HG03558 (cell line): ENCODE measurements at regions not wholly inside any gene's neighbourhood (a gene's known extent, or its start where the extent isn't known, plus 50 kb on each side); places are given as distances from the start of the nearest gene placed in this dataset.
"Not testable (repeated sequence)": the region's sequence is repeated elsewhere in the genome, so short reads cannot be mapped to it uniquely, and the experiment has no call there.

Source experiments
- ATAC-seq: cut with Tn5 transposase; IDR thresholded peaks from one replicate; pipeline ENCODE4 v1.9.1; 2021; ENCODE audit warnings: moderate number of reproducible peaks; ENCODE audit not compliant: unreplicated experiment; ENCODE audit errors: extremely low read depth

DNA sequence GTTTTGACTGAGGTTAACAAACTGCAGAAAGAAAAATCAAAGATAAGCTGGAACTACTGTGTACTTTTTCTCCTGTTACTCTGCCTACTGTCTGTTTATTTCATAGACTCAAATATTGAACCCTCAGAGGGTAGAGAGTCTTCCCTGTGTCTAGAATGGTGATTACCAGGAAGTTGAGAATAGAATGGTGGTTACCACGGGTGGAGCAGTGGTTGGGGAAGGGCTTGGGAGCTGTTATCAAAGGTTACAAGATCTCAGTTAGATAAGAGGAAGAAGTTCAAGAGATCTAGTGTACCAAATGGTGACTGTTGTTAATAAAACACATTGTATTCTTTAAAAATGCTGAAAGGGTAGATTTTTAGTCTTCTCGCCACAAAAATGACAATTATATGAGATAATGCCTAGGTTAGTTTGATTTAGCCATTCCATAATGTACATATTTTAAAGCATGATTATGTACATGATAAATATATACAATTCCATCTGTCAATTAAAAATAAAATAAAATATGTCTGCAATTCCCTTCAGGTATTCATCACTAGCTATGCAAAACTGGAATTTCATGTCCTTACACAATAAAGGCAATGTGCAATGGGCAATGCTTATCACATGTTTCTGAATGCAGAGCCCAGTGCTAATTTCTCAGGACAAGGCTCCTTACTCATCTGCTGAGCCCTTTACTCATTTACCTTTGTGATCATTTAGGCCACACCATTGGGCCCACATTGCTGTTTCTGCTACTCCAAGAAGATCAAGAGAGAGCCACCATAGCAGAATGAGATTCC lies 474.3 kb upstream of the CAMK1G start:
- ATAC-seq = no peak

DNA sequence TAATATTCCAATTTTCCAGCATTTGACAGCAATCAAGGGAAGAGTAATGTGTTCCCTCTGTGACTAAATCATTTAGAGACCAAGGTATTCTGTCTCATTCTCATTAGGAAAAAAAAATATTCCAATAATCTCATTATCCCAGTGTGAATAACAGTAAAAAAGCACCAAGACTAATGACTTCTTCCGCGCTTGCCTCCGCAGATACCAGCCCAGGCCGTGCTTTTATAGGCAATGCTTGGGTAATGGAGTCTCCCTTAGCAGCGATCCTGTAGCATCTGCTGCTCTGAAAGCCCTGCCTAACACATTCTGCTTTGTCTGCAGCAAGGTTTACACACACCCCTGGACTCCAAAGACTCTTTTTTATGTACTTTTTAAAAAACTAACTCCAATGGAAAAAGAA lies 470.0 kb upstream of the CAMK1G start:
- ATAC-seq = no peak

DNA sequence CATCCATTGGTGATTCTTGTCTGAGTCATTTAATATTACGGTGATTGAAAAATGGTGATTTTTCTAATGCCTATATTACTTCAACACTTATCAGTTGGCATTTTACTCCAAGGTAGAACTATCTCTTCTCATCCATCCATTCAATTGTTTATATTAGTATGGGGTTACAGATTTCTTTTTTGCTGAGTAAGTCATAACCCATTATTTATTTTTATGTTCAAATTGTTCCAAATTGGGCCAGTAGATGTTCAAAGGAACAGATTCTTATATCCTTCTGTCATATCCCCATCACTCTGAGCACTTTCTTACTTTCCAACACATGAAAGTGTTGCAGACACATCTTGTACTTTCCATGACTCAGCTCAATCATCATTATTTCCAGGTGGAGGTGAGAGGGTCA lies 466.8 kb upstream of the CAMK1G start:
- no peak for ATAC-seq

DNA sequence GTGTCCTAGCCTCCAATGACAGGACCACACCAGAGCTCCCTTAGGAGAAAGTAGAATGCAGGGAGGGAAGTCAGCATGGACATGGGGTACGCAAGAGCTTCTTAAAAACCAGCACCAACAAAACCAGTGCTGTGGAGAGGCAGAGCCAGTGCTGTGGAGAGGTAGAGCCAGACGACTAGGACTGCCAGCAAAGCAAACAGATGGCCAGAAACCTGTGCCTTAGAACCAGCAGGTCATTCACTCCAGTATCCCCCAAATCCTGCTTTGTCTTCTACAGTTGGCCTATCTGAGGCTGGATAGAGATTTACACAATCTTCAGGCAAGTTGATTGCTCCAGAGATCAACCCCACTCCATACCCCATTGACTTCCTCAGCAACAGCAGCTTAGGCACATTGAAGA lies 459.9 kb upstream of the CAMK1G start:
- ATAC-seq = no peak

DNA sequence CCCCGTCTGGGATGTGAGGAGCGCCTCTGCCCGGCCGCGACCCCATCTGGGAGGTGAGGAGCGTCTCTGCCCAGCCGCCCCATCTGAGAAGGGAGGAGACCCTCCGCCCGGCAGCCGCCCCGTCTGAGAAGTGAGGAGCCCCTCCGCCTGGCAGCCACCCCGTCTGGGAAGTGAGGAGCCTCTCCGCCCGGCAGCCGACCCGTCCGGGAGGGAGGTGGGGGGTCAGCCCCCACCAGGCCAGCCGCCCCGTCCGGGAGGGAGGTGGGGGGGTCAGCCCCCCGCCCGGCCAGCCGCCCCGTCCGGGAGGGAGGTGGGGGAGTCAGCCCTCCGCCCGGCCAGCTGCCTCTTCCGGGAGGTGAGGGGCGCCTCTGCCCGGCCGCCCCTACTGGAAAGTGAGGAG lies 454.4 kb upstream of the CAMK1G start:
- not testable (repeated sequence) for ATAC-seq

DNA sequence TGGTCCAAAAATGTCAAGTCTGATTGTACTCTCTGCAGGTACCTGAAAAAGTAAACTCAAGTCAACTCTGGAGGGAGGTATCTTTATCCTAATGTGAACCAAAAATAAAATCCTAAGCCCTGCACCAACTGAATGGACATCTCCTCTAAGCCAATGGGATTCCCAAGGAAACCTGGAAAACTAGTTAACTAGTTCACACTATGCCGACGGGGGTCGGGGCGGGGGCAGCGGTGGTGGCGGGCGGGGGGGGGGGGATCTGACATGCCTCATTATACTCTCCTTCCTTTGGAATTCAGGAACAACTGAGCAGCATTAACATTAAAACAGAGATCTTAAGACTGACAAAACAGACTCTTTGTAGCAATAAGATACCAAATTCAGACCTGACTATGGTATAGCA lies 452.6 kb upstream of the CAMK1G start:
- ATAC-seq = no peak

DNA sequence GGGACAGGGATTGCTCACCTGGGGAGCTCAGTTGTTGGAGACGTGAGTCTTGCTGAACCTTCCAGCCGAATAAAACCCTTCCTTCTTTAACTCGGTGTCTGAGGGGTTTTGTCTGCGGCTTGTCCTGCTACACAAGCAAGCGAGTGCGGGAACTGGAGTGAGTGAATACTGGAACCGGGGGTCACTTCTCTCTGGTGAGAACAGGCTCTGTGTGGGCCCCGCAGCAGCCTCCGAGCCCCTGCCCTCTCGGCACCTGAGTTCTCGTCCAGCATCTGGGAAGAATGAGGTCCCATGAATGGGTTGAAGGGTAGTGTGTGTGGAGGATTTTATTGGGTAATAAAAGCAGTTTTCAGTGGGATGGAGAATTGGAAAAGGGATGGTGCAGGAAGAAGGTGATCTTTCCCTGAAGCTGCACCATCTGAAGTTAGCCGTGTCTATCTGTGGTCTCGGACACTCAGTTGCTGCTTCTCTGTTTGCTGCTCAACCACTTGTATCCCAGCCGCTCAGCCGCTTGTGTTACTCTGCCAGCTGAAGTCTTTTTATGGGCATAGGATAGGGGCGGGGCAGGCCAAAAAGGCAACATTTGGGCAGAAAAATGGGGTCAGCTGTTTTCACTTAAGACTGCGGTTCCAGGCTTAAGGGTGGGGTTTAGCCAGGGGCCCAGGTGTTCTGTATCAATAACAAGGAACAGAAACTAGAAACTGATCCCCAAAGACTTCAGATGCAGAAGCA lies 450.6 kb upstream of the CAMK1G start:
- ATAC-seq = no peak

DNA sequence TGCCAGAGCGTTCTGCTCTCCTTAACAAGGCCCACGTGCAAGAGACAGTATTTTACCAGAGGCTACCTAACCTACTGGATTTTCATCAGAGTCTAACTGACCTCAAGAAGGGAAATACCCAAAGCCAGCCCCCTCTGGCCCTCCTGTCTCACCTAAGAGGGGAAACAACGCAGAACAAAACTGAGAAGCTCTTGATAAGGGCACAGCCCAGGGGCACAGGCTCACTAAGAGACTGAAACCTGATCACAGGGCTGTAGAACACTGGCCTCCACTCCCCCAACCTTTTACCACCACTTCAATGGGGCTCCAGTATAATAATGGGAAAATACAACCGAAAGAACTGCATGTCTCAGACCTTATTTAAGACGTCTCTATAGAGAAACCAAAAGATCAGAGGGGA lies 449.5 kb upstream of the CAMK1G start:
- no peak for ATAC-seq

DNA sequence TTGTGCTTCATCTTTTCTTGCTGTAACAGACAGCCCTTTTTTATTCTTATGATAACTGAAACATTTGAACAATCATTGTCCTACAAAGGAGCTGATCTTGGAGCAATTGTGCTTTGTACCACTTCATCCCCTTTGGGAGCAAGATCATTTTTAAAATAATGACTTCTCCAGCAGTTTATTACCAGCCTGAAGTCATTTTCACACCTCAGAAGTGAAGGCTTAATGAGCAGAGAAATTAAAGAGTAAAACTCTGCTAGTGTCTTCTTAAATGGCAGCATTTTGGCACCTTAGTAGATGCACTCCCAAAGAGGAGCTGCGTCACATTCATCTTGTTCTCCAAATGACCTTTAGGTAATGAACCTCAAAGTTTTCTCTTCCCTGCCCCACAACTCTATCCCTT lies 439.6 kb upstream of the CAMK1G start:
- no peak for ATAC-seq

DNA sequence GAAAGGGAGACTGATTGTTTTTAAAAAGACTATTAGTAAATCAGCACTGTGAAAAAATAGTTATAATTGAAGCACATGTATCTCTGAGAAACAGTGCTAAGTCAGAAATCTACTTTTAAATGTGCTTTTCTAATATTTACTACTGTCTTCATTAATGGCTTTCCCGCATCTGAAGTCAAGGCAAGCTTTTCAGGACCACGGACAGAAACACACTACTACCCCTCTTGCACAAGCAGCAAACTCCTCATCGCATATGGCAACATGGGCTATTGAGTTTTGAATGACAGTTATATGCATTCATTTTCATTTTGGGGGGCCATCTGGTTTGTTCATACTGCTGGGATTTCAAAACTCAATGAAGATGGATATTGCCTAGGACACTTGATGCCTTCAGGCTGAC lies 433.4 kb upstream of the CAMK1G start:
- ATAC-seq = no peak

DNA sequence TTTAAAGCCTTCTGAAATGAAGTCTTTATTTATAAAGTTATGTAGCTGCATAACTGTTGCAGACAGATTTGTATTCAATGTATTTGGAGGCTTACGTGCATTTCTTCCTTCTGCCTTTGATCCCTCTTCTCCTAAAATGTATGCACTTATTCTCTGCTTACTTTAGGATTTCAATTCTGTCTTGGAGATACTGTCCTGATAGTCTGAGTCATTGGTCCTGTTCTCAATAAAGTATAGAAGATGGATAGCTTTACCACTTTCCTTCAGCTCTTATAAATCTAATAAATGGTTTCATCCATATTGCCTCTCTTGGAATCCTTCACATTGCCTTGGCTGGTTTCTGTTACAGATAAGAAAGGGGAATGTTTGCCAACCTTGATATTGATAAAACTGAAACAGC lies 430.1 kb upstream of the CAMK1G start:
- ATAC-seq = no peak

DNA sequence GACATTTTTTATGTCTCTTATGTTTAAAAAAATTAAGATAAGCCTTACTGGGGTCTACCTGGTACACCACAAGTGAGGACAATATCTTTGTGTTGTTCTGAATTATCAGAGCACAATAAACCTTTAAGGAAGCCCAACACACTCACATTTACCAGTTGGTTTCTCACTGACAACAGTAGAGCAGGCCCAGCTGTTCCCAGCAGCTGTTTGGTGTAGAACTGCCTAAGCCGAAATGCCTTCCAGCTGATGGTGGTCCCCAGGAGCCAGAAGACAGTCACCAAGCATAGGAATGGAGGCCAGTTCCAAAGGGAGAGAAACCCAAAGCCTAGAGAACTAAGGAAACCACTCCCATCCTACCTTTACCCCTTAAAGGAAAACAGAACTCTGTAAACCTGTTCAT lies 428.6 kb upstream of the CAMK1G start:
- ATAC-seq = no peak

DNA sequence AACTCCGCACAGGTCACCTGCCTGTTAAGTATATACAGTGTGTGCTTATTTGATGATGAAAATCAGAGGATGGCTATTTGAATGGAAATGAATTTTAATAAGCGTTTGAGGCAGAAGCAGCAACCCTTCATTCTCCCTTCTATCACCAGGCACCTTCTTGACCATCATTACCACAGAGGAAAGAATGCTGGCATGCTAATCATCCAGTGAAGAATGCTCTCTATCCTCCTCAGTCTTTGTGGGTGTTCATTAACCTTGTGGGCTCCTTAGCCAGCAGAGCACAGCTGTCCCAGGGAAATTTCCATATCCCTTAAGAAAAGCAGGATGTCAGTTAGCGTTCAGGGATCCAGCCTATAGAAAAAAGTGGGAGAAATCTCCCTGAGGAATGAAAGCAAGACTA lies 428.0 kb upstream of the CAMK1G start:
- no peak for ATAC-seq

DNA sequence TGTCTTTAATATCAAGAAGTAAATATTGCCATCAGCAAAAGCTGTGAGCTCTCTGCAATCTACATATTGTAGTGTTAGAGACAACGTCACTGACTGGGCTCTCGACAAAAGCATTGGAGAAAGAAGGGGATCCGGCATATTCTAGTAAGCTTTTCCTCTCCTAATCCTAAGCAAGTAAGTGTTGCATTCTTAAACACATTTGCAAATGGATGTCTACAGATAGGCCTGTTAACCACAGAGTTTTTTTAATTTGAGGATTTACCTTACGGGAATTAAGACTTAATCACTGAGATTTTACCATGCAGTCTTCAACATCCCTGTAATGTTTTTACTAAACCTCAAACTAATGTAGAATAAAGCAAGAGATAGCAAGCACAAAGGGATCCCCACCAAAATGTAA lies 426.5 kb upstream of the CAMK1G start:
- no peak for ATAC-seq

DNA sequence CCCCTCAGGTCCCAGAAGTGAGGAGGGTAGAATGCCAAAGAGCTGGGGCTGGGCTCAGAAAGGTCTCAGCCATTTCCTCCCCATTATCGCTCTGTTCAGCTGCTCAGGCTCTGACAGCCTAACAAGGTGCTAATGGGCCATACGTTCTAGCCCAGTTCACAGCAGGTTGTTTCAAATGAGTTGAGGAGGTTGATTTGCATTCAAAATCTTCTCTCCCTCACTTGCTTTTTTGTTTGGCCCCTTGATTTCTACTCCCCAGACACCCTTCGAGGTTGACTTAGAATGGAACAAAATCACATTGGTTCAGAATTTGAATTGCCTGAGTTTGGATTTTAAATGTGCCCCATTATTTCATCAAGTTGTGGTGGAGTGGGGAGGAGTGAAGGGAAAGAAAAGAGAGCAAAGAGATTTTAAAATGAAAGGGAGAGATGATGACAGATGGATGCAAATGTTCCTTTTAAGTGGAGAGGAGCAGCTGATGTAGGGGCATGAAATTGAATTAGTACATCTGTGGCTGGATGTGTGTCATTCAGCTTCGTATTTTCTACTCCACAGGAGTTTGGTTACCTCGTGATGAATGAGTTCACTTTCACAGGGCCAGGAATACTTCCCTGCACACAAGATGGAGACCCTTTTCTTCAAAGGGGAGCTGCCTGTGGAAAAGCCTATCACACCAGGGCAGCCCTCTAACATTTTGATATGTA lies 425.8 kb upstream of the CAMK1G start:
- no peak for ATAC-seq

DNA sequence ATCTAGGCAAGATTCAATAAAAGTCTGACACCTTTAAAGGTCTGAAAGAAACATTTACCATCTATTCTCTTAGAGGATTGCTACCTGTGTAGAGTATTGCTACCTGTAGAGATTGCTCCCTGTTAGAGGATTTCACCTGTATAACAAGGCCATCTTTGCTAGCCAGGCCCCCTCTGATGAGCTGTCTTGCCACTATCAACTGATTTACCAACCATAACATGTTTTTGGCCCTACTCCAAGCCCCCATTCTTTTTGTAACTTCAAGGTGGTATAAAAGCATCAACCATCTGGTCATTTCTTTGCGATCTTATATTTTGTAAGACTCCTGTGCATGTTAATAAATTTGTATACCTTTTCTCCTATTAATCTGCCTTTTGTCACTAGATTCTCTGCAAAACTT lies 424.7 kb upstream of the CAMK1G start:
- no peak for ATAC-seq

DNA sequence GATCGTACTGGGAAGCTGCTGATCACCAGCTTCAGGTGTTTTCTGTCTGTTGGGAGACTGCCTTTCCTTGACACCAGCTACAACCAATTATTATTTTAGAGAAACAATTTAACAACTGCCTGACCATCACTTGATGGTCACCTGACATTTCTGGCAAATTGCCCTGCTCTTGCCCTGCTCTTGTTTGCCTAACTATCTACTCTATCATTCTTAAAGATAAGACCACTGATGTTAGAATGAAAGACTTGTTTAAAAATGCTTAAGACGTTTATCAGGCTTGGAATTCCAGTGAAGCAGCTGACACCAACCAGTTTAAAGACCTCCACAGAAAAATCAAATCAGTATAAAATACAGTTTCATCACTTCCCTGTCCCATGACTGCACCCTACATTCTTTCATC lies 423.3 kb upstream of the CAMK1G start:
- ATAC-seq = no peak

DNA sequence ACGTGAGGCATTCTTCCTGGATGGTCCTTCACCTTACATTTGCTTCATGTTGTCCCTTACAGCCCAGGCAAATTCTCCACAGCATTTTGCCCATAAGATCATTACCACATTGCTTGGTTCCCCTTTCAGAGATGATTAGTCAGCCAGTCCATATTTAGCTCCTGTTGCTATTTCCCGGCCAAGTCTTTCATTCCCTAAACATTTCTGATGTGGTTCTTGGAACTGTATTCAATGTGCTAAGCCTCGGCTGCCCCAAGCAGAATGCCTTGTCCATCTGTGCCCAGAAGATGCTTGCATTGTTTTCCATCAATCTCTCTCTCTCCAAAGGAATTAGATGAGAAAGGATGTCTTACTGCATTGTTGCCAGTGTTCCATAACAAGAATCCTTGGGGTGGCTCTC lies 420.9 kb upstream of the CAMK1G start:
- no peak for ATAC-seq

DNA sequence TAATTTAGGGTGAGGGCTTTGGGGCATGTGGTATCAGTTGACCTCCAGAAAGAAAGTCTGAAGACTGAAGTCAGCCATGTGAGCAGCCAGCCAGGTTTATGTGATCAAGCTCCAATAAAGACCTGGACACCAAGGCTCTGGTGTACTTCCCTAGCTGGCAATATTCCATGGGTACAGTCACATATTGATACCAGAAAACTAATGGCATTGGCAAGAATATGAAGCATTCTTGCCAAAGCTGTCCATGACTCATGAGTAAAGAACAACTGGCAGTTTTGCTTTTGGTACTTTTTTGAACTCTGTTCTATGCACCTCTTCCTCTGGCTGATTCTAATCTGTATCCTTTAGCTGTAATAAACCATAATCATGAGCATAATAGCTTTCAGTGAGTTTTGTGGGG lies 415.3 kb upstream of the CAMK1G start:
- ATAC-seq = no peak

DNA sequence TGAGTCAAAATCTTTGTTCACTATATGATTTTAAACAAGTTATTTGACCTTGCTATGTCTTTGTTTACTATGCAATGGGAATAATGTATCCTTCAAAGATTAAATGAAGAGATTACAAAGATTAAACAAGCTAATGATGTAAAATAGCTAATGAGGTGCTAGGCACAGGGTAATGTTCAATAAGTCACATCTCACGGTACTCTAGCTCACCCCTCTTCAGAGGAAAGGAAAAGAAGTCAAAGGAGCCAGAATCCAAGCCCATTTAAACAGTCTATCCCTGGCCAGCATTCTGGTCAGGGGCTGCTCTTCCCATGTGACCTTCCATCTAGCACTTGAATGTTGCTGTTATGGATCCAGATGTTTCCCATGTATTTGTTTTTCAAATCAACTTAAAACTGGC lies 412.4 kb upstream of the CAMK1G start:
- ATAC-seq = no peak

DNA sequence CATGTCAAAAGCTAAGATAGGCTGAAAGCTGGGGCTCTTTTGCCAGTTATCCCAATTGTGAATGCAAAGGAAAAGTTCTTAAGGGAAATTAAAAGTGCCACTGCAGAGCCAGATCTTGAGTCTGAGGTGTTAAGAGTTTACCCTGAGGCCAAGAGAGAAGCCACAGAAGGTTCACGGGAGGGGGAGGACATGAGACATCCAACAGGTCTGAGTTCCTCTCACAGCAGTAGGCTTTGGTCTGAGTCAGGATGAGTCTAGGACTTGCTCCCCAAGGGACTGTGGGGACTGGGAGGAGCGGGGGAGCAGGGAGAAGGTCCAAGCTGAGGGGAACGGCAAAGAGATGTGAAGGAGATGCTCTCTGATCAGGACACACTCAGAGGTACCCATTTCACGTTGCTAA lies 411.2 kb upstream of the CAMK1G start:
- ATAC-seq = no peak
